H9 (cell line): ENCODE measurements at regions not wholly inside any gene's neighbourhood (a gene's known extent, or its start where the extent isn't known, plus 50 kb on each side); places are given as distances from the start of the nearest gene placed in this dataset.

Experiments
- DNase-seq: peaks from one replicate; pipeline ENCODE4 v3.0.0-alpha.2; 2017
- H2AFZ ChIP-seq: one replicate; pipeline ENCODE4 v1.6.1; 2013; ENCODE audit warnings: mild to moderate bottlenecking, low read length, control low read depth, moderate library complexity
- H2AK5ac ChIP-seq: 2 replicates; pipeline ENCODE4 v1.6.1; 2013; ENCODE audit warnings: low read length, control low read depth, mixed read lengths; ENCODE audit not compliant: insufficient read length
- H2BK120ac ChIP-seq: one replicate; pipeline ENCODE4 v1.6.1; 2013; ENCODE audit warnings: low read depth, mild to moderate bottlenecking, low read length, control low read depth, inconsistent platforms; ENCODE audit not compliant: poor library complexity, severe bottlenecking
- H2BK12ac ChIP-seq: 2 replicates; pipeline ENCODE4 v1.6.1; 2013; ENCODE audit warnings: low read length, control low read depth, mixed read lengths, low read depth; ENCODE audit not compliant: insufficient read length
- H2BK15ac ChIP-seq: 2 replicates; pipeline ENCODE4 v1.6.1; 2013; ENCODE audit warnings: low read depth, low read length, control low read depth
- H2BK20ac ChIP-seq: one replicate; pipeline ENCODE4 v1.6.1; 2013; ENCODE audit warnings: low read depth, mild to moderate bottlenecking, low read length, control low read depth, inconsistent platforms; ENCODE audit not compliant: poor library complexity, severe bottlenecking
- H2BK5ac ChIP-seq: 2 replicates; pipeline ENCODE4 v1.6.1; 2013; ENCODE audit warnings: low read length, control low read depth, mixed read lengths; ENCODE audit not compliant: insufficient read length
- H3K14ac ChIP-seq: 2 replicates; pipeline ENCODE4 v1.6.1; 2013; ENCODE audit warnings: low read length, control low read depth; ENCODE audit not compliant: insufficient read depth
- H3K18ac ChIP-seq: 2 replicates; pipeline ENCODE4 v1.6.1; 2013; ENCODE audit warnings: low read depth, mild to moderate bottlenecking, mixed read lengths, low read length, control low read depth; ENCODE audit not compliant: insufficient read length
- H3K23ac ChIP-seq: 2 replicates; pipeline ENCODE4 v1.6.1; 2013; ENCODE audit warnings: low read length, control low read depth, mixed read lengths, low read depth; ENCODE audit not compliant: insufficient read length
- H3K23me2 ChIP-seq: 2 replicates; pipeline ENCODE4 v1.6.1; 2013; ENCODE audit warnings: low read depth, mild to moderate bottlenecking, mixed read lengths, low read length, control low read depth; ENCODE audit not compliant: insufficient read length, poor library complexity, severe bottlenecking
- H3K27ac ChIP-seq: 2 replicates; pipeline ENCODE4 v1.5.1; 2013; ENCODE audit warnings: low read length, control low read depth, mixed read lengths, low read depth; ENCODE audit not compliant: insufficient read length
- H3K27me3 ChIP-seq: 2 replicates; pipeline ENCODE4 v1.6.1; 2013; ENCODE audit warnings: low read length, control low read depth, inconsistent platforms; ENCODE audit not compliant: insufficient read depth
- H3K4ac ChIP-seq: 2 replicates; pipeline ENCODE4 v1.6.1; 2013; ENCODE audit warnings: low read depth, mild to moderate bottlenecking, control low read depth, inconsistent platforms, low read length, moderate library complexity
- H3K4me1 ChIP-seq: 2 replicates; pipeline ENCODE4 v1.6.1; 2013; ENCODE audit warnings: low read length, control low read depth, inconsistent platforms; ENCODE audit not compliant: insufficient read depth
- H3K4me2 ChIP-seq: 2 replicates; pipeline ENCODE4 v1.6.1; 2013; ENCODE audit warnings: low read length, control low read depth, mixed read lengths; ENCODE audit not compliant: insufficient read length, insufficient read depth
- H3K56ac ChIP-seq: 2 replicates; pipeline ENCODE4 v1.6.1; 2013; ENCODE audit warnings: low read depth, mild to moderate bottlenecking, mixed read lengths, low read length, control low read depth; ENCODE audit not compliant: insufficient read length
- H3K79me1 ChIP-seq: 2 replicates; pipeline ENCODE4 v1.6.1; 2013; ENCODE audit warnings: low read depth, mild to moderate bottlenecking, moderate library complexity, low read length, control low read depth, inconsistent platforms; ENCODE audit not compliant: insufficient read depth, poor library complexity, severe bottlenecking
- H3K79me2 ChIP-seq: 2 replicates; pipeline ENCODE4 v1.6.1; 2013; ENCODE audit warnings: low read length, control low read depth, inconsistent platforms; ENCODE audit not compliant: insufficient read depth
- H3K9ac ChIP-seq: 2 replicates; pipeline ENCODE4 v1.6.1; 2013; ENCODE audit warnings: low read length, control low read depth, mixed read lengths; ENCODE audit not compliant: insufficient read length; ENCODE audit errors: extremely low read depth
- H3K9me3 ChIP-seq: one replicate; pipeline ENCODE4 v1.6.1; 2013; ENCODE audit warnings: low read depth, low read length, inconsistent platforms; ENCODE audit not compliant: control insufficient read depth
- H3T11ph ChIP-seq: one replicate; pipeline ENCODE4 v1.6.1; 2013; ENCODE audit warnings: mild to moderate bottlenecking, low read length, control low read depth, inconsistent platforms
- H4K20me1 ChIP-seq: one replicate; pipeline ENCODE4 v1.6.1; 2013; ENCODE audit not compliant: control insufficient read depth, insufficient read length, insufficient read depth
- H4K5ac ChIP-seq: 2 replicates; pipeline ENCODE4 v1.6.1; 2013; ENCODE audit warnings: low read depth, mild to moderate bottlenecking, mixed read lengths, low read length, control low read depth; ENCODE audit not compliant: insufficient read length
- H4K8ac ChIP-seq: replicated peaks from 2 replicates; pipeline ENCODE4 v1.6.1; 2013; ENCODE audit warnings: low read length, control low read depth, mixed read lengths, low read depth; ENCODE audit not compliant: insufficient read length
- H4K91ac ChIP-seq: 2 replicates; pipeline ENCODE4 v1.6.1; 2013; ENCODE audit warnings: low read depth, mild to moderate bottlenecking, moderate library complexity, mixed read lengths, low read length, control low read depth; ENCODE audit not compliant: insufficient read length
- H3K27ac Mint-ChIP-seq, 3 experiments: 2 replicates in 2 of 3; 3 replicates in 1 of 3; pipeline ENCODE4 v1.8.0; 2020 to 2021; ENCODE audit warnings: mixed read lengths in 3 of 3, mild to moderate bottlenecking in 1 of 3, moderate library complexity in 1 of 3
- H3K27me3 Mint-ChIP-seq: 2 replicates; pipeline ENCODE4 v1.8.0; 2021; ENCODE audit warnings: low read depth, mild to moderate bottlenecking, moderate library complexity, mixed read lengths
- H3K36me3 Mint-ChIP-seq, 3 experiments: 2 replicates in 2 of 3; 3 replicates in 1 of 3; pipeline ENCODE4 v1.8.0; 2020 to 2021; ENCODE audit warnings: low read depth in 3 of 3, mixed read lengths in 3 of 3; ENCODE audit not compliant: insufficient read depth in 1 of 3
- H3K4me1 Mint-ChIP-seq, 2 experiments: 2 replicates each; pipeline ENCODE4 v1.8.0; 2020; ENCODE audit warnings: mixed read lengths in 2 of 2
- H3K4me3 Mint-ChIP-seq, 2 experiments: 2 replicates in 1 of 2; 3 replicates in 1 of 2; pipeline ENCODE4 v1.8.0; 2020 to 2021; ENCODE audit warnings: mild to moderate bottlenecking in 2 of 2, mixed read lengths in 2 of 2, moderate library complexity in 1 of 2
- H3K9me3 Mint-ChIP-seq, 2 experiments: 2 replicates in 1 of 2; 3 replicates in 1 of 2; pipeline ENCODE4 v1.8.0; 2020; ENCODE audit warnings: mild to moderate bottlenecking in 2 of 2, mixed read lengths in 2 of 2, moderate library complexity in 1 of 2
- WGBS: extraction: QIAGEN DNeasy Blood & Tissue Kit; methylation state at CpG from one replicate; pipeline ENCODE4 v1.1.7; 2013; ENCODE audit warnings: missing lambda C conversion rate, low lambda C conversion rate, mixed read lengths; ENCODE audit not compliant: insufficient read length; ENCODE audit errors: extremely low coverage; 5-methylcytosine and 5-hydroxymethylcytosine counted together
- TF ChIP-seq, protein P1 (sequence below): fragments of 200-600 bp; sonication (generic); conservative IDR thresholded peaks from 3 replicates; pipeline ENCODE4 v1.8.0; 2021; ENCODE audit warnings: antibody characterized with exemption, mild to moderate bottlenecking

DNA sequence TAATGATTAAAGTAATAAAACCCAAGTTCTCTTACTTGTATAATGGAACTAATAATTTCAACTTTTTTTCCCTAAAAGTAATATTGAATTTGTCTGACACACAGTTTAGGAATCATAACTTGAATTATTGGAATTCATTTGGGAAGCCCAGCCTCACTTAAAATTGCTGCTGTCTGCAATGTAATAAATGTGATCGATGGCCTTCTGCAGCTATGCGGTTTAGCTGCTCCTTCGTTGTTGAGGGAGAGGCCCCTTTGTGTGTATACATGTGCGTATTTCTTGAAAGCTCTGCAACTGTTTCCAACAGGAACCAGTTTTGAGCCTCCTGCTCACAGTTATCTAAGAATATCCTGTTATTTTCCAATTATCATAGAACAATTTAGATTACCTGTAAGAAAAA, 152.5 kb downstream of the AKR1D1 start:
- Mint-ChIP-seq H3K27me3 (peaks cover 1% of the 10 kb centered on the region; the same call in 1 of the 2 replicates), H3K4me3 (no peak overlapping the region), H3K9me3 (peaks cover 27 to 38% of the 10 kb centered on the region in 2 experiments), H3K27ac (no peak overlapping the region), H3K4me1 (peaks cover 0 to 4% of the 10 kb centered on the region in 2 experiments; a peak in 1 of 4 replicates), H3K36me3 (peaks cover 27 to 46% (median 27%) of the 10 kb centered on the region in 3 experiments)
- Histone ChIP-seq H4K5ac (no peak overlapping the region), H3K27ac (no peak overlapping the region), H3K4me2 (no peak overlapping the region), H4K20me1 (no peaks in the 10 kb centered on the region), H3K4me1 (no peaks in the 10 kb centered on the region), H3K23ac (no peak overlapping the region), H3K4ac (no peak overlapping the region), H3K23me2 (no peaks in the 10 kb centered on the region), H3K18ac (no peak overlapping the region), H2BK120ac (no peak overlapping the region), H2BK15ac (no peak overlapping the region), H3K14ac (no peak overlapping the region), H2BK12ac (no peak overlapping the region), H2BK5ac (no peak overlapping the region), H3K56ac (no peak overlapping the region), H2AK5ac (no peak overlapping the region), H4K8ac (no peak overlapping the region), H3K79me2 (no peaks in the 10 kb centered on the region), H2AFZ (no peak overlapping the region), H3K9ac (no peak overlapping the region), H3K79me1 (no peaks in the 10 kb centered on the region), H4K91ac (no peak overlapping the region), H3K27me3 (no peaks in the 10 kb centered on the region), H3T11ph (no peak overlapping the region), H3K9me3 (peaks cover 5% of the 10 kb centered on the region), H2BK20ac (no peak overlapping the region)
- no peak for DNase-seq
- TF ChIP-seq, protein P1, sequence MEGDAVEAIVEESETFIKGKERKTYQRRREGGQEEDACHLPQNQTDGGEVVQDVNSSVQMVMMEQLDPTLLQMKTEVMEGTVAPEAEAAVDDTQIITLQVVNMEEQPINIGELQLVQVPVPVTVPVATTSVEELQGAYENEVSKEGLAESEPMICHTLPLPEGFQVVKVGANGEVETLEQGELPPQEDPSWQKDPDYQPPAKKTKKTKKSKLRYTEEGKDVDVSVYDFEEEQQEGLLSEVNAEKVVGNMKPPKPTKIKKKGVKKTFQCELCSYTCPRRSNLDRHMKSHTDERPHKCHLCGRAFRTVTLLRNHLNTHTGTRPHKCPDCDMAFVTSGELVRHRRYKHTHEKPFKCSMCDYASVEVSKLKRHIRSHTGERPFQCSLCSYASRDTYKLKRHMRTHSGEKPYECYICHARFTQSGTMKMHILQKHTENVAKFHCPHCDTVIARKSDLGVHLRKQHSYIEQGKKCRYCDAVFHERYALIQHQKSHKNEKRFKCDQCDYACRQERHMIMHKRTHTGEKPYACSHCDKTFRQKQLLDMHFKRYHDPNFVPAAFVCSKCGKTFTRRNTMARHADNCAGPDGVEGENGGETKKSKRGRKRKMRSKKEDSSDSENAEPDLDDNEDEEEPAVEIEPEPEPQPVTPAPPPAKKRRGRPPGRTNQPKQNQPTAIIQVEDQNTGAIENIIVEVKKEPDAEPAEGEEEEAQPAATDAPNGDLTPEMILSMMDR = no peak
- no CpG with 5 or more reads among the region's 4 CpGs for WGBS
